Caco-2 (cell line): ENCODE measurements at regions not wholly inside any gene's neighbourhood (a gene's known extent, or its start where the extent isn't known, plus 50 kb on each side); places are given as distances from the start of the nearest gene placed in this dataset.

Experiments
- BruUV-seq: library from RNA; stranded (reverse); fragments of 400-500 nt; replicated peaks from 2 replicates; lab custom pipeline; 2021; lab: Mats Ljungman, UMichigan
- CTCF ChIA-PET: fragments of 300-600 bp; sonication (Branson Sonifier 250); formaldehyde crosslinking; loops from one replicate; lab custom pipeline; 2022; ENCODE audit warnings: antibody characterized with exemption; lab: Charles Lee
- POLR2A ChIA-PET: fragments of 300-600 bp; sonication (Branson Sonifier 250); formaldehyde crosslinking; loops from one replicate; lab custom pipeline; 2022; ENCODE audit warnings: antibody characterized with exemption; lab: Charles Lee
- DNase-seq, 2 experiments: peaks; one replicate each; pipeline versions ENCODE4 v3.0.0 to v3.0.0-alpha.2; 2020 to 2022
- H3K27me3 ChIP-seq: replicated peaks from 2 replicates; pipeline ENCODE4 v1.6.0; 2011; ENCODE audit warnings: low read length; ENCODE audit not compliant: control insufficient read depth, insufficient read depth
- H3K36me3 ChIP-seq: 2 replicates; pipeline ENCODE4 v1.5.1; 2011; ENCODE audit warnings: low read length; ENCODE audit not compliant: control insufficient read depth, insufficient read depth
- H3K4me1 ChIP-seq: fragments of 250-450 bp; sonication (Bioruptor Pico); 2 replicates; pipeline ENCODE4 v1.5.1; 2020; ENCODE audit warnings: mild to moderate bottlenecking
- H3K4me3 ChIP-seq: 2 replicates; pipeline ENCODE4 v1.5.1; 2011; ENCODE audit warnings: low read depth, mild to moderate bottlenecking, control low read depth, low read length
- H3K9me3 ChIP-seq: fragments of 250-450 bp; sonication (Bioruptor Pico); 2 replicates; pipeline ENCODE4 v1.5.1; 2020; ENCODE audit warnings: mild to moderate bottlenecking, moderate library complexity
- H3K27ac Mint-ChIP-seq: one replicate; pipeline ENCODE4 v1.8.0; 2022; ENCODE audit warnings: mixed read lengths; ENCODE audit not compliant: unreplicated experiment
- H3K27me3 Mint-ChIP-seq: one replicate; pipeline ENCODE4 v1.8.0; 2022; ENCODE audit warnings: mixed read lengths; ENCODE audit not compliant: insufficient read depth, unreplicated experiment
- H3K36me3 Mint-ChIP-seq: one replicate; pipeline ENCODE4 v1.8.0; 2022; ENCODE audit warnings: mild to moderate bottlenecking, mixed read lengths; ENCODE audit not compliant: insufficient read depth, unreplicated experiment
- H3K4me1 Mint-ChIP-seq: one replicate; pipeline ENCODE4 v1.8.0; 2022; ENCODE audit warnings: low read depth, mixed read lengths; ENCODE audit not compliant: unreplicated experiment
- H3K4me3 Mint-ChIP-seq: one replicate; pipeline ENCODE4 v1.8.0; 2022; ENCODE audit warnings: mild to moderate bottlenecking, moderate library complexity, mixed read lengths; ENCODE audit not compliant: unreplicated experiment
- H3K9me3 Mint-ChIP-seq: one replicate; pipeline ENCODE4 v1.8.0; 2022; ENCODE audit warnings: mixed read lengths; ENCODE audit not compliant: unreplicated experiment
- CTCF ChIP-seq, 2 experiments: fragments of 200-600 bp in 1 of 2; IDR thresholded peaks; 1 replicate in 1 of 2; 2 replicates in 1 of 2; pipeline versions ENCODE4 v1.5.1 to v1.8.0; 2011 to 2022; ENCODE audit warnings: antibody characterized with exemption in 1 of 2, control low read depth in 1 of 2, inconsistent platforms in 1 of 2, low read depth in 1 of 2, low read length in 1 of 2, mild to moderate bottlenecking in 1 of 2, moderate library complexity in 1 of 2; ENCODE audit not compliant: insufficient read depth in 1 of 2, severe bottlenecking in 1 of 2, unreplicated experiment in 1 of 2
- intact Hi-C: fragments of 100-400 bp; cut with micrococcal nuclease; formaldehyde crosslinking; loops from one replicate; pipeline ENCODE4 v1.10.0; 2022; ENCODE audit not compliant: unreplicated experiment

GRCh38 chr6:66985816-66986215, 1278.8 kb upstream of the EYS start:
- intact Hi-C loops, result no loop called here
- H3K9me3 Mint-ChIP-seq, result peaks cover 30% of the 10 kb centered on the region
- no peaks in the 10 kb centered on the region for H3K27me3 ChIP-seq
- TF ChIP-seq CTCF (IDR thresholded peaks at IDR 0.05; ENCODE audit: insufficient read depth in 1 of 2, low read depth in 1 of 2, low read length in 1 of 2, severe bottlenecking in 1 of 2, unreplicated experiment in 1 of 2), result no peak
- ChIA-PET POLR2A (no interaction called here), CTCF (no interaction called here)
- H3K36me3 ChIP-seq, result no peaks in the 10 kb centered on the region
- no peak overlapping the region for H3K27ac Mint-ChIP-seq
- no peaks in the 10 kb centered on the region for H3K27me3 Mint-ChIP-seq
- DNase-seq, result no peak
- 0 out of 2 replicates have a peak, but pooled peaks cover 5% of the 10 kb centered on the region for H3K9me3 ChIP-seq
- no peak overlapping the region for H3K4me3 Mint-ChIP-seq
- peaks cover 13% of the 10 kb centered on the region for H3K4me1 ChIP-seq
- no TSS peak for BruUV-seq
- no peak overlapping the region for H3K4me3 ChIP-seq
- peaks cover 14% of the 10 kb centered on the region for H3K4me1 Mint-ChIP-seq
- H3K36me3 Mint-ChIP-seq, result no peaks in the 10 kb centered on the region

GRCh38 chr6:66970373-66970772, 1263.3 kb upstream of the EYS start:
- Mint-ChIP-seq H3K4me1 (no peaks in the 10 kb centered on the region), H3K27me3 (no peaks in the 10 kb centered on the region), H3K9me3 (no peaks in the 10 kb centered on the region), H3K36me3 (no peaks in the 10 kb centered on the region), H3K4me3 (no peak overlapping the region), H3K27ac (no peak overlapping the region)
- no peaks in the 10 kb centered on the region for H3K4me1 ChIP-seq
- POLR2A ChIA-PET, result no interaction called here
- no peak for DNase-seq
- no peak overlapping the region for H3K4me3 ChIP-seq
- intact Hi-C loops, result no loop called here
- H3K36me3 ChIP-seq, result no peaks in the 10 kb centered on the region
- H3K9me3 ChIP-seq, result no peaks in the 10 kb centered on the region
- BruUV-seq, result no TSS peak
- CTCF ChIA-PET, result no interaction called here
- no peaks in the 10 kb centered on the region for H3K27me3 ChIP-seq
- no peak for TF ChIP-seq CTCF (IDR thresholded peaks at IDR 0.05; ENCODE audit: insufficient read depth in 1 of 2, low read depth in 1 of 2, low read length in 1 of 2, severe bottlenecking in 1 of 2, unreplicated experiment in 1 of 2)

- no peak for DNase-seq
- BruUV-seq, result no TSS peak
- ChIA-PET CTCF (no interaction called here), POLR2A (no interaction called here)
- no peak for TF ChIP-seq CTCF (IDR thresholded peaks at IDR 0.05; ENCODE audit: insufficient read depth in 1 of 2, low read depth in 1 of 2, low read length in 1 of 2, severe bottlenecking in 1 of 2, unreplicated experiment in 1 of 2)
- no peaks in the 10 kb centered on the region for H3K4me1 Mint-ChIP-seq
- H3K36me3 Mint-ChIP-seq, result no peaks in the 10 kb centered on the region
- no peak overlapping the region for H3K4me3 Mint-ChIP-seq
- Histone ChIP-seq H3K4me1 (no peaks in the 10 kb centered on the region), H3K9me3 (no peaks in the 10 kb centered on the region), H3K36me3 (no peaks in the 10 kb centered on the region), H3K4me3 (no peak overlapping the region), H3K27me3 (no peaks in the 10 kb centered on the region)
- intact Hi-C loops, result no loop called here
- no peaks in the 10 kb centered on the region for H3K27me3 Mint-ChIP-seq
- no peaks in the 10 kb centered on the region for H3K9me3 Mint-ChIP-seq
- no peak overlapping the region for H3K27ac Mint-ChIP-seq
These were observed 1258.2 kb upstream of the EYS start for GRCh38 chr6:66965227-66965626.
